HG03066 (cell line): ENCODE measurements at regions not wholly inside any gene's neighbourhood (a gene's known extent, or its start where the extent isn't known, plus 50 kb on each side); places are given as distances from the start of the nearest gene placed in this dataset.
A peak's percentile ranks its signal among the peaks of the same experiment; 100 is the strongest.

Experiments
- ATAC-seq: cut with Tn5 transposase; IDR thresholded peaks from one replicate; pipeline ENCODE4 v1.9.1; 2021; ENCODE audit warnings: low read depth; ENCODE audit not compliant: unreplicated experiment

GRCh38 chr9:89975024-89975423 is 370.2 kb downstream of the GADD45G start:
- ATAC-seq, result no peak

GRCh38 chr9:89975630-89976029 is 370.8 kb downstream of the GADD45G start:
- no peak for ATAC-seq

GRCh38 chr9:89978185-89978584 is 373.4 kb downstream of the GADD45G start:
- no peak for ATAC-seq

- no peak for ATAC-seq
Measured at GRCh38 chr9:89980600-89980999, 375.8 kb downstream of the GADD45G start.

- no peak for ATAC-seq
Measured at GRCh38 chr9:89982016-89982415, 377.2 kb downstream of the GADD45G start.

- no peak for ATAC-seq
Measured at GRCh38 chr9:89983411-89983810, 378.6 kb downstream of the GADD45G start.

GRCh38 chr9:89984214-89984613 is 379.4 kb downstream of the GADD45G start:
- no peak for ATAC-seq

GRCh38 chr9:89985068-89985467 is 380.3 kb downstream of the GADD45G start:
- no peak for ATAC-seq

- ATAC-seq, result no peak
Measured at GRCh38 chr9:89986190-89986589, 381.4 kb downstream of the GADD45G start.

GRCh38 chr9:89988458-89988857 is 383.6 kb downstream of the GADD45G start:
- ATAC-seq, result no peak

- ATAC-seq, result no peak
Measured at GRCh38 chr9:89991204-89991790, 386.5 kb downstream of the GADD45G start.

- no peak for ATAC-seq
Measured at GRCh38 chr9:89992326-89993198, 387.8 kb downstream of the GADD45G start.

GRCh38 chr9:89993678-89994630 is 389.1 kb downstream of the GADD45G start:
- ATAC-seq, result no peak

GRCh38 chr9:89994988-89995613 is 390.3 kb downstream of the GADD45G start:
- ATAC-seq, result no peak

- ATAC-seq, result no peak
Measured at GRCh38 chr9:89996116-89996515, 391.3 kb downstream of the GADD45G start.

- ATAC-seq, result no peak
Measured at GRCh38 chr9:89996773-89997172, 392.0 kb downstream of the GADD45G start.

- no peak for ATAC-seq
Measured at GRCh38 chr9:89998633-89999032, 393.8 kb downstream of the GADD45G start.

GRCh38 chr9:89999176-89999533 is 394.3 kb downstream of the GADD45G start:
- no peak for ATAC-seq

GRCh38 chr9:89999534-90000370 is 394.9 kb downstream of the GADD45G start:
- ATAC-seq, result peak; percentile 97

GRCh38 chr9:90000925-90001324 is 396.1 kb downstream of the GADD45G start:
- ATAC-seq, result no peak
